ENCODE measurements at regions not wholly inside any gene's neighbourhood (a gene's known extent, or its start where the extent isn't known, plus 50 kb on each side); places are given as distances from the start of the nearest gene placed in this dataset.

DNA sequence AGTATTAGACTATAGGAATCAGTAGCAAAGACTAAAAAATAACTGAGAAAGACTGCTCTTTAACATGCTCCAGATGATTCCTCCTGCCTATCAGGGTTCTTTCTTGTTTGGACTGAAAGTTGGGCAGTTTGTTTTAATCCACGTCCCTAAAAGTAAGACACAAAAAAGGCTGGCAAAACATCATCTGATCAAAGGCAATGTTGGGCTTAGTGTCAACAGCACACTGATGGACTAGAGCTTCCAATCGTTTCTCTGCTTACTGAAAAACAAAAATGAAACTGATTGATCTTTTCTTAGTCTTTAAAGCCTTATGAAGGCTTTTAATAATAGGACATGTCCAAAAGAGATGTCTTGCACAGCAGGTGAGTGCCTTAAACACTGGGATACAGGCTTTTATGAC is 1567.9 kb upstream of the PRR20A start:
- Histone ChIP-seq H3K27ac (ENCODE audit: insufficient read depth, low read depth, low read length) (no peak overlapping the region), H3K4me2 (ENCODE audit: insufficient read depth, low read length) (no peak overlapping the region), H3K4me3 (replicated peaks in 1 of 3; ENCODE audit: insufficient read depth in 1 of 3, low read depth in 1 of 3, low read length in 3 of 3) (no peak overlapping the region), H3K9ac (replicated peaks; ENCODE audit: extremely low read depth, insufficient read depth, low read length) (no peak overlapping the region), H3K9me3 (replicated peaks; ENCODE audit: control insufficient read depth, insufficient read depth, low read length) (peaks cover 2% of the 10 kb centered on the region), H4K20me1 (replicated peaks; ENCODE audit: control insufficient read depth, extremely low read depth, insufficient read depth, low read length) (no peaks in the 10 kb centered on the region), H3K9me1 (replicated peaks; ENCODE audit: control insufficient read depth, extremely low read depth, insufficient read depth, low read length) (no peaks in the 10 kb centered on the region), H3K4me1 (ENCODE audit: control insufficient read depth, extremely low read depth, insufficient read depth, low read length) (no peaks in the 10 kb centered on the region), H3K27me3 (ENCODE audit: control insufficient read depth in 2 of 2, insufficient read depth in 2 of 2, low read length in 2 of 2) (no peaks in the 10 kb centered on the region), H3K79me2 (ENCODE audit: control insufficient read depth, insufficient read depth, low read length) (no peaks in the 10 kb centered on the region), H2AFZ (ENCODE audit: low read depth, low read length) (no peak overlapping the region), H3K36me3 (ENCODE audit: control insufficient read depth in 2 of 2, extremely low read depth in 1 of 2, insufficient read depth in 2 of 2, low read length in 2 of 2) (no peaks in the 10 kb centered on the region)
- intact Hi-C loops (cut with micrococcal nuclease) (no loop called here), dilution Hi-C loops (cut with MboI; ENCODE audit: extremely low pct_ligation_motif_present, low sequenced_read_pairs) (no loop called here)
- no peak for FAIRE-seq
- TF ChIP-seq POLR2AphosphoS5 (IDR thresholded peaks at IDR 0.05; ENCODE audit: insufficient read depth, low read depth, low read length): no peak
- no peak for TF ChIP-seq MYC (IDR thresholded peaks at IDR 0.05; ENCODE audit: low read depth, low read length)
- TF ChIP-seq POLR2A (IDR thresholded peaks at IDR 0.05; ENCODE audit: low read depth, low read length): no peak
- TF ChIP-seq FOS (IDR thresholded peaks at IDR 0.05; ENCODE audit: borderline replicate concordance, insufficient read depth, low read length): no peak
- TF ChIP-seq, protein P1, sequence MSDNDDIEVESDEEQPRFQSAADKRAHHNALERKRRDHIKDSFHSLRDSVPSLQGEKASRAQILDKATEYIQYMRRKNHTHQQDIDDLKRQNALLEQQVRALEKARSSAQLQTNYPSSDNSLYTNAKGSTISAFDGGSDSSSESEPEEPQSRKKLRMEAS (IDR thresholded peaks at IDR 0.05; ENCODE audit: insufficient read depth, insufficient read length): no peak
- no peak for TF ChIP-seq EZH2 (IDR thresholded peaks at IDR 0.05; ENCODE audit: borderline replicate concordance, low read depth, low read length, severe bottlenecking)
- POLR2A ChIA-PET: no interaction called here
- no peak for DNase-seq (ENCODE audit: low read depth, low spot score)
- BruUV-seq (replicated peaks): no TSS peak
- CTCF ChIA-PET: no interaction called here

DNA sequence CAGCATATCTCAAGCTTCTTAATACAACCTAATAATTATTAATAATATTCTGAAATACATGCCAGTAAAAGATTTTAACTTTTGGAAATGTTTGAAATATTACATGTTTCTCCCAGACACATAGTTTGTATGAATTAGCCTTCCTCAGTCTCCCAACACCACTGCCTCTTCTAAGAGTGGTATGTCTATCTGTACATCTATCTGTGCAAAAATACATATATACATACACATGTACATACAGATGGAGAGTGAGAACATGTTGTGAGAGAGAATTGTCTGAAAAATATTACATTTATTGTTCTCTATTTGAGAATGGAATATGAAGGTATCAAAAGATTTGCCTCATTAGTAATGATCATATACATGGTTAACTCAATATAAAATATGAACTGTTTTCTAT is 1567.2 kb upstream of the PRR20A start:
- Histone ChIP-seq H3K27ac (ENCODE audit: insufficient read depth, low read depth, low read length) (no peak overlapping the region), H3K36me3 (ENCODE audit: control insufficient read depth in 2 of 2, extremely low read depth in 1 of 2, insufficient read depth in 2 of 2, low read length in 2 of 2) (no peaks in the 10 kb centered on the region), H2AFZ (ENCODE audit: low read depth, low read length) (no peak overlapping the region), H3K9ac (replicated peaks; ENCODE audit: extremely low read depth, insufficient read depth, low read length) (no peak overlapping the region), H3K27me3 (ENCODE audit: control insufficient read depth in 2 of 2, insufficient read depth in 2 of 2, low read length in 2 of 2) (no peaks in the 10 kb centered on the region), H3K4me2 (ENCODE audit: insufficient read depth, low read length) (no peak overlapping the region), H4K20me1 (replicated peaks; ENCODE audit: control insufficient read depth, extremely low read depth, insufficient read depth, low read length) (no peaks in the 10 kb centered on the region), H3K9me1 (replicated peaks; ENCODE audit: control insufficient read depth, extremely low read depth, insufficient read depth, low read length) (no peaks in the 10 kb centered on the region), H3K4me3 (replicated peaks in 1 of 3; ENCODE audit: insufficient read depth in 1 of 3, low read depth in 1 of 3, low read length in 3 of 3) (no peak overlapping the region), H3K4me1 (ENCODE audit: control insufficient read depth, extremely low read depth, insufficient read depth, low read length) (no peaks in the 10 kb centered on the region), H3K9me3 (replicated peaks; ENCODE audit: control insufficient read depth, insufficient read depth, low read length) (peaks cover 3% of the 10 kb centered on the region), H3K79me2 (ENCODE audit: control insufficient read depth, insufficient read depth, low read length) (no peaks in the 10 kb centered on the region)
- BruUV-seq (replicated peaks): no TSS peak
- intact Hi-C loops (cut with micrococcal nuclease): no loop called here
- no peak for DNase-seq (ENCODE audit: low read depth, low spot score)
- CTCF ChIA-PET: no interaction called here
- dilution Hi-C loops (cut with MboI; ENCODE audit: extremely low pct_ligation_motif_present, low sequenced_read_pairs): no loop called here
- TF ChIP-seq, protein P2, sequence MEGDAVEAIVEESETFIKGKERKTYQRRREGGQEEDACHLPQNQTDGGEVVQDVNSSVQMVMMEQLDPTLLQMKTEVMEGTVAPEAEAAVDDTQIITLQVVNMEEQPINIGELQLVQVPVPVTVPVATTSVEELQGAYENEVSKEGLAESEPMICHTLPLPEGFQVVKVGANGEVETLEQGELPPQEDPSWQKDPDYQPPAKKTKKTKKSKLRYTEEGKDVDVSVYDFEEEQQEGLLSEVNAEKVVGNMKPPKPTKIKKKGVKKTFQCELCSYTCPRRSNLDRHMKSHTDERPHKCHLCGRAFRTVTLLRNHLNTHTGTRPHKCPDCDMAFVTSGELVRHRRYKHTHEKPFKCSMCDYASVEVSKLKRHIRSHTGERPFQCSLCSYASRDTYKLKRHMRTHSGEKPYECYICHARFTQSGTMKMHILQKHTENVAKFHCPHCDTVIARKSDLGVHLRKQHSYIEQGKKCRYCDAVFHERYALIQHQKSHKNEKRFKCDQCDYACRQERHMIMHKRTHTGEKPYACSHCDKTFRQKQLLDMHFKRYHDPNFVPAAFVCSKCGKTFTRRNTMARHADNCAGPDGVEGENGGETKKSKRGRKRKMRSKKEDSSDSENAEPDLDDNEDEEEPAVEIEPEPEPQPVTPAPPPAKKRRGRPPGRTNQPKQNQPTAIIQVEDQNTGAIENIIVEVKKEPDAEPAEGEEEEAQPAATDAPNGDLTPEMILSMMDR (IDR thresholded peaks at IDR 0.05; ENCODE audit: extremely low read depth in 1 of 2, insufficient read depth in 1 of 2, low read depth in 1 of 2, low read length in 2 of 2): no peak
- TF ChIP-seq MYC (IDR thresholded peaks at IDR 0.05; ENCODE audit: low read depth, low read length): no peak
- no peak for TF ChIP-seq GATA2 (IDR thresholded peaks at IDR 0.05; ENCODE audit: insufficient read depth, insufficient read length, low read depth, low read length)
- no peak for TF ChIP-seq FOS (IDR thresholded peaks at IDR 0.05; ENCODE audit: borderline replicate concordance, insufficient read depth, low read length)
- TF ChIP-seq POLR2A (IDR thresholded peaks at IDR 0.05; ENCODE audit: low read depth, low read length): no peak
- no peak for TF ChIP-seq POLR2AphosphoS5 (IDR thresholded peaks at IDR 0.05; ENCODE audit: insufficient read depth, low read depth, low read length)
- no peak for TF ChIP-seq EZH2 (IDR thresholded peaks at IDR 0.05; ENCODE audit: borderline replicate concordance, low read depth, low read length, severe bottlenecking)
- no peak for TF ChIP-seq JUN (IDR thresholded peaks at IDR 0.05; ENCODE audit: borderline replicate concordance, insufficient read depth, insufficient read length, low read depth)
- TF ChIP-seq, protein P1 (IDR thresholded peaks at IDR 0.05; ENCODE audit: insufficient read depth, insufficient read length): no peak
- no peak for FAIRE-seq
- POLR2A ChIA-PET: no interaction called here
